ENCODE measurements at regions not wholly inside any gene's neighbourhood (a gene's known extent, or its start where the extent isn't known, plus 50 kb on each side); places are given as distances from the start of the nearest gene placed in this dataset.

DNA sequence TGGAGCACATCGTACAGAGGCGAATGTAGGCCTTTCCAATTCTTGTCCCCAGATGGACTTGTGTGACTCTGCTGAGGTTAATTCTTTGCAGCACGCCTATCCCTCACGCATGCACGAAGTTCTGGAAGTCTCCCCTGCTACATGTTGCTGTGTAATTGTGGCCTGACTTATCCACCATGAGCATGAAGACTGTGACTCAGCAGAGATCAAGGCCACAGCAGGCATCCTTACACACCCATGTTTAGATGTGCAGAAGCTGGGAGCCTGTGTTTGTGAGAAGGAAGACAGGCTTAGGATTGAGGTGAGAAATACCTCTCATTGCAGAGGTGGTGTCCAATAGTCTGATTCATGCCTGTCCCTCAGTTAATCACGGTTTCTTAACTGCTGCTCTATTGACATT lies 135.6 kb downstream of the ICE1 start:
- DNase-seq (ENCODE audit: low read depth) = no peak

DNA sequence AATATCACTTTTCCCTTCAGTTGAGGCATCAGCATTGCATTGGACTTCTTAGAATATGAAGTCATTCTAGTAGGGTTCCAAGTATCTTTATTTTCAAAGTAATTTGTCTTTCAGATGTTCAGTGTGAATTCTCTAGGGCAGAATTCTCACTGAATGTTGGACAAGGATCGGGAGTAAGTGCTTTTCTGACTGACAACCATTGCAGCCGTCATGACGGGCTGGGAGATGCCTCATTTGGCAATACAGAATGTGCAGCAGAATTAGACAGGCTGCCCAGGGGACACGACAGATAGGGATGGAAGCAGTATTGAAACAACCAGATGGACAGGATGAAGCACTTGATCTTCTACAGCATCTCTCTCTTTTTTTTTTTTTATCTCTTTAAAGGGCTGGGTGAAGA lies 129.0 kb downstream of the ICE1 start:
- DNase-seq (ENCODE audit: low read depth) = no peak

GRCh38 chr5:5546408-5546807 lies 123.9 kb downstream of the ICE1 start:
- no peak for DNase-seq (ENCODE audit: low read depth)

- no peak for DNase-seq (ENCODE audit: low read depth)
These were observed 121.7 kb downstream of the ICE1 start for GRCh38 chr5:5544094-5544663.

GRCh38 chr5:5542654-5543053 lies 120.2 kb downstream of the ICE1 start:
- DNase-seq (ENCODE audit: low read depth) = no peak

GRCh38 chr5:5540065-5540464 lies 117.6 kb downstream of the ICE1 start:
- no peak for DNase-seq (ENCODE audit: low read depth)

Measured in fibroblast of gingiva (primary cell).